ENCODE measurements at regions not wholly inside any gene's neighbourhood (a gene's known extent, or its start where the extent isn't known, plus 50 kb on each side); places are given as distances from the start of the nearest gene placed in this dataset.
"Not testable (repeated sequence)": the region's sequence is repeated elsewhere in the genome, so short reads cannot be mapped to it uniquely, and the experiment has no call there.

DNA sequence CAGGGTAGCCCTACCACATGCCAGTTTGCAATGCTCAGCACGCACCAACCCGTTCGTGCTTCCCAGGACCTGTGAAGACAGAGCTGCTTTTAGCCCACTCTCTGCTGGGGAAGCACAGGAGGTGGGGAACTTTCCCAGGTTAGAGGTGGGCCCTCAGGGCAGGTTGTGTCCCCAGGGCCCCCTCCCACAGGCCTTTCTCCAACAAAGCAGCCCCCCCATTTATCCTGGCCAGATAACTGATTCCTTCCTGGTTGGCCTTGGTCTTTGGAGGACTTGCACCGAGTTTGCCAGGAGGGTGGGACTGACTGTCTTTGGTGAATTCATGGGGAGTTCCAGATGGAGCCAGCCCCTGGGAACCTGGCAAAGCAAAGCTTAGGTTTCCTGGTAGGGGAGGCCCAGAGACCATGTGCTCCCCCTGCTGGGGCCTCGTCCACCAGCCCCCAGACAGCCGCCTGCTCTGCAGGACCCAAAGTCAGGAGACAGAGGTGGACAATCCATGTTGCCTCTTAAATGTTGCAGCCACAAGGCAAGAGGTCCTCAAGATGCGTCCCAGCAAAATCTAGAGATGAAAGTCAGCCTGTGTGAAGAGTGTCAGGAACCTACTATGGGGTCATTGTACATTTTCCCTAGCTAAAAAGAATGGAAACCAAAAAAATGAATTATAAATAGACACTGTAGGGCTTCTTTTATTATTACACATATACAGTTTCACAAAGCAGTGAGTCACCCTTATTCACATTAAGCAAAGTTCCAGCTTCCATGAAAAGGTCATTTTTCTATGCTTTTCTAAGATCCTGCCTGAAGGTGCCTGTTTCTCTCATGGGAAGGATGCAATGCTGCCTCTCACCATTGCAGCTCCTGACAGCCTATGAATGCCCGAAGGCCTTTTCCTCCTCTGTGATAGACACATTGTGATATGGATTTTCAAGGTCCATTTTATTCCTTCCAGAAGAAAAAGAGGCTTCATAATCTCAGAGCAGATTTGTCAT lies 497.8 kb downstream of the PREX1 start:
- no peak for DNase-seq (ENCODE audit: low read depth in 3 of 3)

DNA sequence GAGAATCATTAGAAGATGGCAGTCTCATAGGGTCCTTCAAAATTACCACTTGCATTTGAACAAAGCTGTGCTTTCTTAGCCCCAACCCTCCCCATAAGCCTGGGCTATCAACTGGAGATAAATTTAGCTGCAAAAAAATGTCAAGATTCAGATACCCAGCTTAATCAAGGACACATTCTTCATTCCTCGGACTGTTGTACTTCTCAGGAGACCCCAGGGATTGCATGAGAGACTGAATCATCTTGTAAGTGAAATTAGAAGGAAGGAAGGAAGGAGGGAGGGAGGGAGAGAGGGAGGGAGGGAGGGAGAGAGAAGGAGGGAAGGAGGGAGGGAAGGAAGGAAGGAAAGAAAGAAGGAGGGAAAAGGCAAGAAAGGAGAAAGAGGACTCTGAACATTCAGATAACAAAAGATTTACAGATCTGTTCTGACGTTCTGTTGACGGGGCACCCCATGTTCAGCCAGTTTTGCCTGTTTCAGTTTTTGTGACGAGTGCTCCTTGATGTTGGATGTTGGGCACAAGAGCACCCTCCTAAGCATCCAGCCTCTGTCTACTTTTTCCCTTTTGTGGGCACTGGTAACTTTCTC lies 498.7 kb downstream of the PREX1 start:
- no peak for DNase-seq (ENCODE audit: low read depth in 3 of 3)

DNA sequence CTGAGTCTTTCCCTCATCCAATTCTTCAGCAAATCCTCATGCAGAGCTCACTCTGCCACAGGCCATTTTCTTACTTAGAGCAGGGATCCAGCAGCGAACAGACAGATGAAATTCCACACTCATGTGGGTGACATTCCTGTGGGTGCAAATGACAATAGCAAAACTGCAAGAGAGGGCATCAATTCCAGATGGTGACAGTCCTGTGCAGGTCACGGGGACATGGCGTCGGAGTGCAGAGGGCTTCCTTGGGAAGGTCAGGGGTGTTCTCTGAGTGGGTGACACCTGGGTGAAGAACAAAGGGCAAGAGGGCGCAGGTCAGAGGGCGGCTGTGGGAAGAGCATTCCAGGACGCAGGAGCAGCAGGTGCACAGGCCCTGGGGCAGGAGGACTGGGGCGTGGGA lies 500.0 kb downstream of the PREX1 start:
- DNase-seq (ENCODE audit: low read depth in 3 of 3), result not testable (repeated sequence)

DNA sequence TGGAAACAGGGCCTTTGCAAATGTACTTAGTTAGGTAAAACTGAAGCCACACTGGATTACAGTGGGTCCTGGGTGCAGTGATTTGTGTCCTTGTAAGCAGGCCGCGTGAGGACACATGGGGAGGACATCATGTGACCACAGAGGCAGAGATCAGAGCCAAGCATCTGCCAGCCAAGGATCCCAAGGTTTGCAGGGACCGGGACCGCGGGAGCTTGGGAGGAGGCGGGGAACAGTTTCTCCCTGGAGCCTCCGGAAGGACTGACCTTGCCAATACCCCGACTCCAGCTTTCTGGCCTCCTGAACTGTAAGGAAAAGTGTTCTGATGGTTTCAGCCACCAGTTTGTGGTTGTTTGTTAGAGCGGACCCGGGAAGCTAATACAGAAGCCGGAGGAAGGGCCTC lies 500.9 kb downstream of the PREX1 start:
- no peak for DNase-seq (ENCODE audit: low read depth in 3 of 3)

DNA sequence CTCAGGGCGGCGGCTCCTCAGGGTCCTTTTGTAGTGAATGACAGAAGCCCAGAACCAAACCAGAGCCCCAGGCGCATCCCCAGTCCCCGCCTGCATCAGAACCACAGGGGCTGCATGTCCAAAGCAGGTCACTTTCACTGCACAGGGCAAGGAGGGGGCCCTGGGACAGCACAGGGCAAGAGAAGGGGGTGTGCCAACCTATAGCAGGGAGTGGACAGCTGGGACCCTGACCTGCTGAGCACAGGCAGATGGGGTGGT lies 501.4 kb downstream of the PREX1 start:
- DNase-seq (ENCODE audit: low read depth in 3 of 3), result no peak

DNA sequence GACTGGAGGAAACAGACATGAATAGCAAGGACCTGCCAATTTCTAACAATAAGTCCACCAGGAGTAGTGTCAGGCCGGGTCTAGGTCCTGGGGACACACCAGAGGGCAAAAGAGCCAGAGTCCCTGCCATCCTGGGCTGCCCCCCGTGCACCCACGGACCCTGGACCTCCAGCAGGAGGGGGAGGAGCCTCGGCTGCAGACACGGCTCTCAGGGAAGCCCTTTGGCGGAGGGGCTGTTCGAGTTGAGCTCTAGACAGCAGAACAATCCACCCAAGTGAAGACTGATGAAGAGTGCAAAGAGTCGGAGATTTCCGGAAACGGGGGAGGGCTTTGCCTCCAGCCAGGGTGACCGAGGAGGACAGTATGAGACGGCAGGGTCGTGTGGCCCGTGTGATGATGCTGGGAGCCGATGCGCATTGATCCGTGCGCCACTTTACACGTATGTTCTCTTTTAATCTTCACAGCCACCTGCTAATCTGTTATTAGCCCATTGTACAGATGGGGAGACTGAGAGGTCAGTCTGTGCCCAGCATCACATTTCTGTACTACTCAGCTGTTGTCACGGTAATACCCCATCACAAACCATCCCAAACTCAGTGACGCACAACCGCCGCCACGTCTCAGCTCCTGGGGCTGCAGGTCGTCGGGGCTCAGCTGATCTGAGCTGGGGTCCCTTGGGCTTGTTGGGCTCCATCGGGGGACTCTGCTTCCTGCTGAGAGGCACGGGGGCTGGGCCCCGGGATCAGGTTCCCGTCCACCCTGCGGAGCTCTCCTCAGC lies 502.0 kb downstream of the PREX1 start:
- no peak for DNase-seq (ENCODE audit: low read depth in 3 of 3)

DNA sequence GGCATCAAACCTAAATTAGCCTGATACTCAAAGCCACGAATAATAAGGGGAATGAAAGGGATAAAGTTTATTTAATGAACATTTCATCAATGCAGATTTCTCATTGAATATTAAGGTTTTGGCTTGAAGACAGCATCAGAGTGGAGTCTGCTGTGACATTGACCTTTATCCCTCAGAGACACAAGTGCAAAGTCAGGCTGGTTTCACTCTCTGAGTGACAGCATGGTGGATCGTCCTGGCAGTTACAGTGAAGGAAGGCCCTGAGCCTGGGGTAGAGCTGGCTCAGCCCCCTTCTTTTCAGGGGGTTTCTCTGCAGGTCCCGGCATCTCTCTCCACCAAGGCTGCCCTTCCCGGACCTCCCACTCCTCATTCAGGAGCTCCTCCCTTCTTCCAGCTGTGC lies 503.1 kb downstream of the PREX1 start:
- DNase-seq (ENCODE audit: low read depth in 3 of 3), result no peak

DNA sequence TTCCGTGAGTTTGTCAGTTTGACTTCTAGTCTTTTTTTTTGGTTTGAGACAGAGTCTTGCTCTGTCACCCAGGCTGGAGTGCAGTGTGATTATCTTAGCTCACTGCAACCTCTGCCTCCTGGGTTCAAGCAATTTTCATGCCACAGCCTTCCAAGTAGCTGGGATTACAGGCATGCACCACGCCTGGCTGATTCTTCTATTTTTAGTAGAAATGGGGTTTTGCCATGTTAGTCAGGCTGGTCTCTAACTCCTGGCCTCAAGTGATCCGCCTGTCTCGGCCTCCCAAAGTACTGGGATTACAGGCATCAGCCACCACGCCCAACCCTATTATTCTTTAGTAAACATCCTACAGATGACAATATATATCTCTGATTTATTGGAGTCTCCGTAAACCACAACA lies 506.5 kb downstream of the PREX1 start:
- no peak for DNase-seq (ENCODE audit: low read depth in 3 of 3)

DNA sequence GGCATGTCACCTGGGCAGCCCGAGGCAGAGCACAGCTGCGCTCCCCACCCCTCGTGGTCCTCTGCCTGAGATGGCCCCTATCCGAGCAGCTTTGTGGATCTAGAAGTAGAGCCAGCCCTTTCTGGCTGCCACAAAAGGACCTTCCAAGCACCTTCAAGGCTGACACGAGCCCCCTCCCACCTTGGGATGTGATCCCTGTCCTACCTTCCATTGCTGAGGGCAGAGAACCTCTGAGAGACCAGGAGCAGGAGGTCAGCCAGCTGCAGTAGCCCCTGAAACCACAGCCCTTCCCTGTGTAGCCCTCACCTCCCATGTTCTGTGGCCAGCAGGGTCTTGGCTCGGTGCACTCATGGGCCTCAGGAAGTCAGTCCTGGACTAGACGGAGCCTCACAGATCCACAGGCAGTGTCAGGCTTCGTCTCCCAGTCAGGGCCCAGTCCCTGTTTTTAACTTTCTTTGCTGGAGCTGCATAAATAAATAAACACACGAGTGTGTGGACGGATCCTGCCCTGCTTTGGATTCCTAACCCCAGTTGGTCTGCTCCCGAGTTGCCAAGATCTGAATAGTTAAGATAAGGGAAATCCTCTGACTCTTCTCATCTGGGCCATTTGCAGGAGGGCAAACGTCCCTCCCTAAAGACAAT lies 507.7 kb downstream of the PREX1 start:
- DNase-seq (ENCODE audit: low read depth in 3 of 3), result no peak

DNA sequence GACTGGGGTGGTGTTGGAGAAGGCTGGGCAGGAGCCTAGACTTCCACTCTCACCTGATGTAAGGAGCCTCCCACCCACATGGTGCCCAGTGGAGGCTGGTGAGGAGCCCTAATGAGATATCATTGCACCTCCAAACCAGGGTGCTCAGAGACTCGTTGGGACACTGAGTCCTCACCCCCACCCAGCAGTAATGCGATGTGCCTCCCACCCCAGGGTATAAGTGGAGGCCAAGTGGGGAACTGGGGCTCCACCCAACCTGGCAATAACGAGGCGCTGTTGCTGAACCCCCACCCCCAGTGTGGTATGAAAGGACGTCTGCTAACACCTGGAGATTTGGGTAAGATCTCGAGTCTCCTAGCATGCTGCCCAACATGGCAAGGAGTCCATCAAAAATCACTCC lies 510.2 kb downstream of the PREX1 start:
- no peak for DNase-seq (ENCODE audit: low read depth in 3 of 3)

DNA sequence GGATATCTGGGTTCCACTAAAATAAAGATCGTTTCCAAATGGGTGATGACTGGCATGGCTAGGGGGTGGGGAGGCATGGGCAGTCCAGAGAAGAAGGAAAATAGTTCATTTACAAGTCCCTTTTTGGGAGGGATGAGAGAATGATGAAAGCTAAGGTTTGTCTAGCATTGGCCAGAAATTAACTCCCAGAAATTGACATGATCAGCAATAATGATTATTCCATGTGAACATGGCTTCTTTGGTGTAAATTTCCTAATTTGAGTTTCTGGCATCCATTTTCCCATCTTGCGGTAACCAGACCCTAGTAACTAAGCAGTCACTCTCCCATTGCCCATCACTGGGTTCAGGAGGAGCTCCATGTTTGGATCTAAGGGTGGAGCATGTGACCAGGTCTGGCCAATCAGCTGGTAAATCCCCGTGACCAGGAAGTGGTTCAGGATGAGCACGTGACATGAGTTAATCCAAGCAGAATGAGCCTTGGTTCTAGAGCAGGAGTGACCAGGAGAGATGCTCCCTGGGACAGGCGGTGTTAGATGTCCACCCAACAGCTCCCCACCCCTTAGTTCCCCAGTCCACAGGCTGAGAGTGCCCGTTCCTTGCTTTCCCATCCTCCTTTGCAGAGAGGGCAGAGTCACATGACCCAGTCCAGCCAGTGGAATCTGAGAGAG lies 512.7 kb downstream of the PREX1 start:
- no peak for DNase-seq (ENCODE audit: low read depth in 3 of 3)

DNA sequence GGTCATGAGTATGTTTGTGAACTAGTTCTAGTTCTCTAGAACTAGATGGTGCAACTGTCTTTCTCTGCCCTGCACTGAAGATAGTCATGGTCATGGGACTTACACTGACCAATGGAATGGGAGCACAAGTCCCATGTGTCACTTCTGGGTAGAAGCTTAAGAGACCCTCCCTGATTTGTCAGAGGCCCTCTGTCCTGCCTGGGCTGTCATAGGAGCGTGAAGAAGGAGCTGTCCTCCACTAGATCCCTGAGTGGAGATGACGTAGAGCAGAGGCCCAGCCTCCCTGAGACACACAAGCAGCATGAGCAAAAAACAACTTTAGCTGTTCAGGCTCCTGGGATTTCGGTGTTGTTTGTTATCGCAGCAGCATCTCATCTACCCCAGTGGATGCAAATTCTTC lies 514.5 kb downstream of the PREX1 start:
- DNase-seq (ENCODE audit: low read depth in 3 of 3), result no peak

DNA sequence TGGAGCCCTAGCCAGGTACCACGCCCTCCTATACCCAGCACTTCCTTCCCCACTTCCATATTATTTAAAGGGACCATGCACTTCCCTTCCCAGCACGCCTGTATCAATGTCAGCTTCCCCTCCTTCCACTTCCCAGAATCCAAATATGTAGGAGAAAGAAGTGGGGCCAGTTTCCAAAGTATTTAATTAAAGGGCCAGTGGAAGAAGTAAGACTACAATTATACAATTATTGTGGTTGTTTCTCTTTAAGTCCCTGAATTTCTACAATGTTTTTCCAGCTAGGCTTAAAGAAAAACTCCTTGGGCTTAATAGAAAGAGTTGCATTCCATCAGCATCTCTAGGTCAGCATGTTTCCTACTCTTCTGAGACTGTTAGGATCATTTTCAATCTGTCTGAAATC lies 515.8 kb downstream of the PREX1 start:
- DNase-seq (ENCODE audit: low read depth in 3 of 3), result no peak

DNA sequence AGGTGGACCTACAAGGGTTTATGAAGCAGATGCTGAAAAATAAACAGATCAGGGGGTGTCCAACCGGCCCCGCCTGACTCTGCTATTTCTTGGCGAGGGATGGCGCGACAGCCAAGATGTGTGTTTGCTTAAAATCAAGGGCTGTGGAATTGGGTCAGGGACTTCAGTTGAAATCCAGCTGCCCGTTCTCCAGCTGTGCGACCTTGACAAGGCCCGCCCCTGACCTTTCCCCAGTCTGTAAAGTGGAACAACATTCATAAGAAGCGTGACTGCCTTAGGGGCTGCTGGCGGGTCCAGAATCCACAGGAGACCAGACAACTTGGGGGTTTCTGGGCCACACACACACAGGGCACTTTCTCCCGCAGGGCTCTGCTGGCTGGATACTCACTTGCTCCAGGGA lies 517.5 kb downstream of the PREX1 start:
- no peak for DNase-seq (ENCODE audit: low read depth in 3 of 3)

DNA sequence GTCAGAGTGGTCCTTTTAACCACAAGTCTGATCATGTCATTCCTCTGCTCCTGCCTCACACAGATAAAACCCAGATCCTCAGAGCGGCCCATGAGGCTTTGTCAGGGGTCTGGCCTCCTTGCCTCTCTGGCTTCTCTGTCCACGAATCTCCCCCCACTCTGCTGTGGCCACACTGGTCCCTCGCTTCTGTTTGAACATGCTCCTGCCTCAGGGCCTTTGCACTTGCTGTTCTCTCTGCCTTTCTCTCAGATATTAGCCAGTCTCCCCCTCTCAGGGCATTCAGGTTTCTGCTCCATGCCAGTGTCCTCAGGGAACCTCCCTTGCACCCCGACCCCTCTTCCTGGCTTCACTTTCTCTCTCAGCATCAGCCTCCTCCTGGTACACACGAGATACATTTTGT lies 518.5 kb downstream of the PREX1 start:
- no peak for DNase-seq (ENCODE audit: low read depth in 3 of 3)

DNA sequence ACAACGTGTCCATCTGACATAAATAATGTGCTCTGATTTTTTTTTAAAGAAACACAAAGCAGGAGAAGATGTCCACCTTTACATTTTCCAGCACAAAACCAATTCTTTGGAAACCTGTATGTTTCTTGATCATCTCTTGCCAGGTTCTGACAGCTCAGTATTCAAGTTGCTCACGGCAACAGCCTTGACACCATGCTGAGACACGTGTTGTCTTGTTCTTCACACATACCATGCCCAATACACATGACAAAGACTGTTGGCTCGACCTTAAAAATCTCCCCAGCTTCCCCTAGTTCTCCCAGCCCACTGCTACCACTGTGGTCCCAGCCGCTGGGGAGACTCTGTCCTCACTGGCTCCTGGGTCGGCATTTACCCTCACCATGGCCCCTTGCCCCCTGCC lies 518.9 kb downstream of the PREX1 start:
- no peak for DNase-seq (ENCODE audit: low read depth in 3 of 3)

DNA sequence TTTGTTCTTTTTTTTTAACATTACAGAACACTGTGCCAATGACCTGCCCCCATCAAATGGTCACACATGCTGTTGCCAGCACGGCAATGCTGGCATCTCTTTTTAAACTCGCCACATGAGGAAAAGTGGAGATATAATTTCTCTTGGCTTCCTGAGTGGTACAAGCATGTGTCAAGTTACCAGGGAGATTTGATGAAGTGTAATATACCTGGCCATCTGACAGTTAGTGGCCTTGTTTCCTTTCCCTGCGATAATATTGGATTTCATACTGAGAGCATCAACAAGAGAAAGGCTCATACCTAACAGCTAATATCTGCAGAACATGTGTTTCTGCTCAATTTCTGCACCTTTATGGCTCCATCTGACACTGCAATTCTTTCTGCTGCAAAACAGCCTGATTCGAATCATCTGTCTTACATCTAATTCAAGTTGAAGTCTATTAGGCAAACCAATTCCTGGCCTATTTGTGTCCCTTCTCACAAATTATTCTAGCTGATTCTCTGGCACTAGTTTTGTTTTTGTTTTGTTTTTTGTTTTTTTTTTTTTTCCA lies 519.5 kb downstream of the PREX1 start:
- no peak for DNase-seq (ENCODE audit: low read depth in 3 of 3)

DNA sequence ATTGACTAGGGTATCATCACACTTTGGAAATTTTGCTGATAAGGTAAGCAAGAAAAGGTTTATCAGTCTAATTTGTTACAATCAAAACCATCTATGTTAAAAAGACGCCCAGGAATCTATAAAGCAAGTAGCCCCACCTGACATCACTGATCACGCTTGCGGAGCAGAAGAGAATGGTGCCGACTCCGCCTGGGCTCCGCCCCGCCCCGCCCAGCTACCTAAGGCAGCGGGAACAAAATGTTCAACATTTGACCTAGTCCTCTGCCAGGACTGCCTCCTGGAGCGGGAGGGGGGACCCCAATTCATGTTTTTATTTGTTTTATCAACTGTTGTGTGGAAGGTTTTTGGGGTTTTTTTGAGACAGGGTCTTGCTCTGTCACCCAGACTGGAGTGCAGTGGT lies 520.5 kb downstream of the PREX1 start:
- DNase-seq (ENCODE audit: low read depth in 3 of 3), result no peak

DNA sequence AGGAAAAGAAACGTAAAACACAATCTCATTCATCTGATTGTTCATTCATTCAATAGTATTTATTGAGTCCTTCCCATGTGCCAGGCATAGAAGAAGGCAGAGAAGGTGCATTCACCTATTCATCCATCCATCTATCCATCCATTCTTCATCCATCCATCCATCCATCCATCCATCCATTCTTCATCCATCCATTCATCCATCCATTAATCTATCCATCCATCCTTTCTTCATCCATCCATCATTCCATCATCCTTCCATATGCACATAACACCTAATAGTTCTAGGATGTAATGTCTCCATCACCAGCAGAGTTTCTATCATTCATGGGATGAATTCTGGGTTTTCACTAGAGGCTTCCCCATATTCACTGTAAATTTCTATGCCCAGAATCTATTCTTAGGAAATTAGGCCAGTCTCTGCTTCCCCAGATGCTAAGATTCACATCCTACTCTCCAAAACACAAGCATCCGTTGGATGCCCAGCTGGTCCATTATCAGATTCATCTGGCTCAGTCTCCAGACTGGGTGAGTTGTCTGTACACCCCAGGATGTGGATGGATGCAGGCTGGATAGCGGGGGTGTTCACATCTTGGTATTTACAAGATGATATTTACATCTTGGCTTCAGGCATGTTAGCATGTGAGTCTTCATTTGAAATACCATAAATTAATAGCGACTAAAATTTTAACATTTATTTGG lies 517.7 kb upstream of the SULF2 start:
- no peak for DNase-seq (ENCODE audit: low read depth in 3 of 3)

DNA sequence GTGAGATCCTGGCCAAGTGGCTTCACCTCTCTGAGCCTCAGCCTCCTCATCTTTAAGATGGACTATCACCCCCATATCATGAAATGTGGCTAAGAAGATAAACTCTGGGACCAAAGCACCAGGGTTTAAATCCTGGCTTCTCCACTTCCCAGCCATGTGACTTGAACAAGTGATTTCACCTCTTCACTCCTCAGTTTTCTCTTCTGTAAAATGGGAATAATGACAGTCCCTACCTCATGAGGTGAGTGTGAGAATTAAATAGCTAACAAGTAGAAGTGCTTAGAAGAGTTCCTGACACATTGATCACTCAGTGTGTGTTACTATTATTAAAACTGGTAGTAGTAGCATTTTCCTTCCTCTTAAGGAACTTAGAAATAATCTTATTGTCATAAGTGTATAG lies 516.9 kb upstream of the SULF2 start:
- no peak for DNase-seq (ENCODE audit: low read depth in 3 of 3)

DNA sequence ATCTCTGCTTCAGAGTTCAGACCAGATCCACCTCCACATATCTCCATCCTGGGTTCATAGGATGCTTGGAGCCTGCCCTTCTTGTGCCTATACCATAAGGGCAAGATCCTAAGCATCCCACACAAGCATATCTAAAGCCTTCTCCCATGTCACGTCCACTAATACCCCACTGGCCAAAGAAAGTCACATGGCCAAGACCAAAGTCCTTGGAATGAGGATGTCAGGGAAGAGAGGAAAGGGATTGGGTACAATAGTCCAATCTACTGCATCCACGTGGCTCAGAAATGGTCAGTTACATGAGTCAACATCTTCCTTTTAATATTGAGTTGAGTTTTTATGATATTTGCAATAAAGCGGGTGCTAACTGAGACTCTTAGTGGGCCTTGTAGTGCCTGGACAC lies 515.9 kb upstream of the SULF2 start:
- DNase-seq (ENCODE audit: low read depth in 3 of 3), result no peak

Data from stimulated activated CD4-positive, alpha-beta T cell treated with anti-CD3 and anti-CD28 coated beads, TNF-alpha, amount 100 ng/mL, for 48 hours (primary cell).